Endodermal cell (in vitro differentiated cells): ENCODE measurements at regions not wholly inside any gene's neighbourhood (a gene's known extent, or its start where the extent isn't known, plus 50 kb on each side); places are given as distances from the start of the nearest gene placed in this dataset.
"Not testable (repeated sequence)": the region's sequence is repeated elsewhere in the genome, so short reads cannot be mapped to it uniquely, and the experiment has no call there.

Experiments used
- DNase-seq: peaks from one replicate; pipeline ENCODE4 v3.0.0-alpha.2; 2017
- H3K27ac ChIP-seq: 2 replicates; pipeline ENCODE4 v1.5.1; 2013; ENCODE audit warnings: mild to moderate bottlenecking, low read depth, low read length, moderate library complexity
- H3K27me3 ChIP-seq: 2 replicates; pipeline ENCODE4 v1.6.1; 2013; ENCODE audit warnings: mild to moderate bottlenecking, low read length, moderate library complexity; ENCODE audit not compliant: insufficient read depth, control insufficient read depth, poor library complexity, severe bottlenecking
- H3K36me3 ChIP-seq: 2 replicates; pipeline ENCODE4 v1.7.0; 2013; ENCODE audit warnings: mild to moderate bottlenecking, low read length, moderate library complexity; ENCODE audit not compliant: control insufficient read depth, insufficient read depth
- H3K4me1 ChIP-seq: one replicate; pipeline ENCODE4 v1.7.0; 2013; ENCODE audit warnings: low read length; ENCODE audit not compliant: control insufficient read depth, insufficient read depth
- H3K4me3 ChIP-seq: 2 replicates; pipeline ENCODE4 v1.5.1; 2013; ENCODE audit warnings: mild to moderate bottlenecking, low read length, moderate library complexity
- H3K9ac ChIP-seq: 2 replicates; pipeline ENCODE4 v1.6.1; 2013; ENCODE audit warnings: mild to moderate bottlenecking, low read length, moderate library complexity; ENCODE audit not compliant: poor library complexity, severe bottlenecking; ENCODE audit errors: extremely low read depth
- H3K9me3 ChIP-seq: 2 replicates; pipeline ENCODE4 v1.6.1; 2013; ENCODE audit warnings: mild to moderate bottlenecking, low read length, moderate library complexity; ENCODE audit not compliant: control insufficient read depth
- H3K27ac Mint-ChIP-seq: 2 replicates; pipeline ENCODE4 v1.8.0; 2020; ENCODE audit warnings: mixed read lengths
- H3K27me3 Mint-ChIP-seq: 2 replicates; pipeline ENCODE4 v1.8.0; 2021; ENCODE audit warnings: mild to moderate bottlenecking, mixed read lengths; ENCODE audit not compliant: insufficient read depth
- H3K36me3 Mint-ChIP-seq: 2 replicates; pipeline ENCODE4 v1.8.0; 2020; ENCODE audit warnings: low read depth, mixed read lengths
- H3K4me1 Mint-ChIP-seq: 2 replicates; pipeline ENCODE4 v1.8.0; 2020; ENCODE audit warnings: mixed read lengths
- H3K4me3 Mint-ChIP-seq: 2 replicates; pipeline ENCODE4 v1.8.0; 2020; ENCODE audit warnings: mild to moderate bottlenecking, moderate library complexity, mixed read lengths
- H3K9me3 Mint-ChIP-seq: 2 replicates; pipeline ENCODE4 v1.8.0; 2020; ENCODE audit warnings: mild to moderate bottlenecking, mixed read lengths
- WGBS, 2 experiments: methylation state at CpG; one replicate each; pipeline versions ENCODE4 v1.1.5 to v1.1.7; 2013; ENCODE audit warnings: missing lambda C conversion rate in 2 of 2, mixed read lengths in 1 of 2; ENCODE audit not compliant: insufficient coverage in 1 of 2, insufficient read length in 1 of 2; 5-methylcytosine and 5-hydroxymethylcytosine counted together
- TF ChIP-seq, protein P1 (sequence below): fragments of 200-600 bp; sonication (generic); conservative IDR thresholded peaks from 2 replicates; pipeline ENCODE4 v1.5.0; 2021; ENCODE audit warnings: antibody characterized with exemption, mild to moderate bottlenecking

- no peak overlapping the region for H3K27ac ChIP-seq
- no peaks in the 10 kb centered on the region for H3K4me1 Mint-ChIP-seq
- H3K4me3 Mint-ChIP-seq = no peak overlapping the region
- no peaks in the 10 kb centered on the region for H3K4me1 ChIP-seq
- H3K9me3 ChIP-seq = peaks cover 5% of the 10 kb centered on the region
- DNase-seq = no peak
- TF ChIP-seq, protein P1, sequence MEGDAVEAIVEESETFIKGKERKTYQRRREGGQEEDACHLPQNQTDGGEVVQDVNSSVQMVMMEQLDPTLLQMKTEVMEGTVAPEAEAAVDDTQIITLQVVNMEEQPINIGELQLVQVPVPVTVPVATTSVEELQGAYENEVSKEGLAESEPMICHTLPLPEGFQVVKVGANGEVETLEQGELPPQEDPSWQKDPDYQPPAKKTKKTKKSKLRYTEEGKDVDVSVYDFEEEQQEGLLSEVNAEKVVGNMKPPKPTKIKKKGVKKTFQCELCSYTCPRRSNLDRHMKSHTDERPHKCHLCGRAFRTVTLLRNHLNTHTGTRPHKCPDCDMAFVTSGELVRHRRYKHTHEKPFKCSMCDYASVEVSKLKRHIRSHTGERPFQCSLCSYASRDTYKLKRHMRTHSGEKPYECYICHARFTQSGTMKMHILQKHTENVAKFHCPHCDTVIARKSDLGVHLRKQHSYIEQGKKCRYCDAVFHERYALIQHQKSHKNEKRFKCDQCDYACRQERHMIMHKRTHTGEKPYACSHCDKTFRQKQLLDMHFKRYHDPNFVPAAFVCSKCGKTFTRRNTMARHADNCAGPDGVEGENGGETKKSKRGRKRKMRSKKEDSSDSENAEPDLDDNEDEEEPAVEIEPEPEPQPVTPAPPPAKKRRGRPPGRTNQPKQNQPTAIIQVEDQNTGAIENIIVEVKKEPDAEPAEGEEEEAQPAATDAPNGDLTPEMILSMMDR = no peak
- H3K9me3 Mint-ChIP-seq = peaks cover 38% of the 10 kb centered on the region
- H3K27ac Mint-ChIP-seq = no peak overlapping the region
- no peak overlapping the region for H3K9ac ChIP-seq
- no peaks in the 10 kb centered on the region for H3K36me3 Mint-ChIP-seq
- no peaks in the 10 kb centered on the region for H3K36me3 ChIP-seq
- no peak overlapping the region for H3K4me3 ChIP-seq
- WGBS, 2 experiments = 100% methylated on average over 1 of the region's 1 CpG; no CpG with 5 or more reads in 1 of the 2 experiments
- no peaks in the 10 kb centered on the region for H3K27me3 Mint-ChIP-seq
- H3K27me3 ChIP-seq = no peaks in the 10 kb centered on the region
Measured at GRCh38 chrX:46226422-46226821, 318.8 kb downstream of the ZNF674 start.

DNA sequence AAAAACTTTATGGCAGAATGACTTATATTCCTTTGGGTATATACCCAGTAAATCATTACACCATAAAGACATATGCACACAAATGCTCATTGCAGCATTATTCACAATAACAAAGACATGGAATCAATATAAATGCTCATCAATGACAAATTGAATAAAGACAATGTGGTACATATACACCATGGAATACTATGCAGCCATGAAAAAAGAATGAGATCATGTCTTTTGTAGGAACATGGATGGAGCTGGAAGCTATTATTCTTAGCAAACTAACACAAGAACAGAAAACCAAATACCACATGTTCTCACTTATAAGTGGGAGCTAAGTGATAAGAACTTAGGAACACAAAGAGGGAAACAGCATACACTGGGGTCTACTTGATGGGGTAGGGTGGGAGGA lies 321.7 kb downstream of the ZNF674 start:
- not testable (repeated sequence) for H3K27ac ChIP-seq, H3K27ac Mint-ChIP-seq, H3K4me3 ChIP-seq, H3K9me3 ChIP-seq, H3K4me3 Mint-ChIP-seq, H3K27me3 ChIP-seq, H3K4me1 Mint-ChIP-seq, DNase-seq, H3K36me3 Mint-ChIP-seq, H3K27me3 Mint-ChIP-seq, H3K4me1 ChIP-seq, H3K36me3 ChIP-seq, H3K9ac ChIP-seq
- H3K9me3 Mint-ChIP-seq = peaks cover 36% of the 10 kb centered on the region

DNA sequence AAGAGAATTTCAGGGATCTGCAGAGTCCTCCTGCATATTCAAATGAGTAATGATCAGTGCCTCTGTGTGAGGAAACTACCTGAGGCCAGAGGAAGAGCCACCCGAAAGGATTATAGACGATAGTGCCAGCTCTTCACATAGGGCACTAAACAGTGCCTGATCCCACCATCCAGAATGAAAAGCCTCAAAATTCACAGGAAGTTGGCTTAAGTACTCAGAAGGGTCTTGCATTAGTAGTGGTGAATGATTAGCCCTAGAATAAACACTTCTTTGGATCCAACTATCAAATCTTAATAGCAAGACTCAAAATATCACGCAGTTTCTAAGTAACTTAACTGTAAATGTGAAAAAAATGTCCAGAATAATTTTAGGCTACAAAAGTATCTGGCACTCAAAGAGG lies 324.4 kb downstream of the ZNF674 start:
- H3K36me3 ChIP-seq = no peaks in the 10 kb centered on the region
- H3K9me3 Mint-ChIP-seq = peaks cover 27% of the 10 kb centered on the region
- H3K4me3 Mint-ChIP-seq = no peak overlapping the region
- H3K9me3 ChIP-seq = no peaks in the 10 kb centered on the region
- H3K27ac ChIP-seq = no peak overlapping the region
- 97% methylated on average over 2 of the region's 3 CpGs; no CpG with 5 or more reads in 1 of the 2 experiments for WGBS, 2 experiments
- H3K4me1 ChIP-seq = no peaks in the 10 kb centered on the region
- no peak for DNase-seq
- no peaks in the 10 kb centered on the region for H3K4me1 Mint-ChIP-seq
- no peak overlapping the region for H3K4me3 ChIP-seq
- TF ChIP-seq, protein P1 = no peak
- no peaks in the 10 kb centered on the region for H3K27me3 Mint-ChIP-seq
- no peak overlapping the region for H3K27ac Mint-ChIP-seq
- no peaks in the 10 kb centered on the region for H3K36me3 Mint-ChIP-seq
- no peak overlapping the region for H3K9ac ChIP-seq
- no peaks in the 10 kb centered on the region for H3K27me3 ChIP-seq

- no peaks in the 10 kb centered on the region for H3K9me3 ChIP-seq
Measured at GRCh38 chrX:46218373-46218772, 326.8 kb downstream of the ZNF674 start.

More at GRCh38 chrX:46218373-46218772, 326.8 kb downstream of the ZNF674 start:
- no peak overlapping the region for H3K27ac ChIP-seq
- TF ChIP-seq, protein P1 = no peak
- no peak overlapping the region for H3K27ac Mint-ChIP-seq
- no peak overlapping the region for H3K9ac ChIP-seq
- peaks cover 31% of the 10 kb centered on the region for H3K9me3 Mint-ChIP-seq
- H3K27me3 Mint-ChIP-seq = no peaks in the 10 kb centered on the region
- no peak for DNase-seq
- WGBS, 2 experiments = 91 to 100% methylated on average over 1 of the region's 1 CpG
- no peaks in the 10 kb centered on the region for H3K4me1 ChIP-seq
- no peaks in the 10 kb centered on the region for H3K4me1 Mint-ChIP-seq
- H3K36me3 Mint-ChIP-seq = no peaks in the 10 kb centered on the region
- H3K4me3 ChIP-seq = no peak overlapping the region
- H3K36me3 ChIP-seq = no peaks in the 10 kb centered on the region
- H3K4me3 Mint-ChIP-seq = no peak overlapping the region
- H3K27me3 ChIP-seq = no peaks in the 10 kb centered on the region
